ENCODE measurements at regions not wholly inside any gene's neighbourhood (a gene's known extent, or its start where the extent isn't known, plus 50 kb on each side); places are given as distances from the start of the nearest gene placed in this dataset.

DNA sequence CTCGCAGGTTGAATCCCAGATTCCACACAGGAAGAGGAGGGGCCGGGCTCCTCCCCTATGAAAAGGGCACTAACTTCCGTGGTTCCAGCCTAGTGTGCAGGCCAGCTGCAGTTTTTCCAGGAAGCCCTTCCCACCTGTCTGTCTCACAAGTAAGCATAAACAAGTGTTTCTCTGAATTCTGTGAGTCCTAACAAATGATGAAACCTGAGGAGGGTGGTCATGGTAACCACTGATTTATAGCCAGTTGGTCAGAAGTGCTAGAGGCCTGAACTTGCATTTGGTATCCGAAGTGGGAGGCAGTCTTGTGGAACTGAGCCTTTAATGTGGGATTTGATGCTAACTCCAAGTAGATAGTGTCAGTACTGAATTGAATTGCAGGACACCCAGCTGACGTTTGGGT is 54.7 kb upstream of the STEAP4 start (continued):
- TF ChIP-seq, protein P1, sequence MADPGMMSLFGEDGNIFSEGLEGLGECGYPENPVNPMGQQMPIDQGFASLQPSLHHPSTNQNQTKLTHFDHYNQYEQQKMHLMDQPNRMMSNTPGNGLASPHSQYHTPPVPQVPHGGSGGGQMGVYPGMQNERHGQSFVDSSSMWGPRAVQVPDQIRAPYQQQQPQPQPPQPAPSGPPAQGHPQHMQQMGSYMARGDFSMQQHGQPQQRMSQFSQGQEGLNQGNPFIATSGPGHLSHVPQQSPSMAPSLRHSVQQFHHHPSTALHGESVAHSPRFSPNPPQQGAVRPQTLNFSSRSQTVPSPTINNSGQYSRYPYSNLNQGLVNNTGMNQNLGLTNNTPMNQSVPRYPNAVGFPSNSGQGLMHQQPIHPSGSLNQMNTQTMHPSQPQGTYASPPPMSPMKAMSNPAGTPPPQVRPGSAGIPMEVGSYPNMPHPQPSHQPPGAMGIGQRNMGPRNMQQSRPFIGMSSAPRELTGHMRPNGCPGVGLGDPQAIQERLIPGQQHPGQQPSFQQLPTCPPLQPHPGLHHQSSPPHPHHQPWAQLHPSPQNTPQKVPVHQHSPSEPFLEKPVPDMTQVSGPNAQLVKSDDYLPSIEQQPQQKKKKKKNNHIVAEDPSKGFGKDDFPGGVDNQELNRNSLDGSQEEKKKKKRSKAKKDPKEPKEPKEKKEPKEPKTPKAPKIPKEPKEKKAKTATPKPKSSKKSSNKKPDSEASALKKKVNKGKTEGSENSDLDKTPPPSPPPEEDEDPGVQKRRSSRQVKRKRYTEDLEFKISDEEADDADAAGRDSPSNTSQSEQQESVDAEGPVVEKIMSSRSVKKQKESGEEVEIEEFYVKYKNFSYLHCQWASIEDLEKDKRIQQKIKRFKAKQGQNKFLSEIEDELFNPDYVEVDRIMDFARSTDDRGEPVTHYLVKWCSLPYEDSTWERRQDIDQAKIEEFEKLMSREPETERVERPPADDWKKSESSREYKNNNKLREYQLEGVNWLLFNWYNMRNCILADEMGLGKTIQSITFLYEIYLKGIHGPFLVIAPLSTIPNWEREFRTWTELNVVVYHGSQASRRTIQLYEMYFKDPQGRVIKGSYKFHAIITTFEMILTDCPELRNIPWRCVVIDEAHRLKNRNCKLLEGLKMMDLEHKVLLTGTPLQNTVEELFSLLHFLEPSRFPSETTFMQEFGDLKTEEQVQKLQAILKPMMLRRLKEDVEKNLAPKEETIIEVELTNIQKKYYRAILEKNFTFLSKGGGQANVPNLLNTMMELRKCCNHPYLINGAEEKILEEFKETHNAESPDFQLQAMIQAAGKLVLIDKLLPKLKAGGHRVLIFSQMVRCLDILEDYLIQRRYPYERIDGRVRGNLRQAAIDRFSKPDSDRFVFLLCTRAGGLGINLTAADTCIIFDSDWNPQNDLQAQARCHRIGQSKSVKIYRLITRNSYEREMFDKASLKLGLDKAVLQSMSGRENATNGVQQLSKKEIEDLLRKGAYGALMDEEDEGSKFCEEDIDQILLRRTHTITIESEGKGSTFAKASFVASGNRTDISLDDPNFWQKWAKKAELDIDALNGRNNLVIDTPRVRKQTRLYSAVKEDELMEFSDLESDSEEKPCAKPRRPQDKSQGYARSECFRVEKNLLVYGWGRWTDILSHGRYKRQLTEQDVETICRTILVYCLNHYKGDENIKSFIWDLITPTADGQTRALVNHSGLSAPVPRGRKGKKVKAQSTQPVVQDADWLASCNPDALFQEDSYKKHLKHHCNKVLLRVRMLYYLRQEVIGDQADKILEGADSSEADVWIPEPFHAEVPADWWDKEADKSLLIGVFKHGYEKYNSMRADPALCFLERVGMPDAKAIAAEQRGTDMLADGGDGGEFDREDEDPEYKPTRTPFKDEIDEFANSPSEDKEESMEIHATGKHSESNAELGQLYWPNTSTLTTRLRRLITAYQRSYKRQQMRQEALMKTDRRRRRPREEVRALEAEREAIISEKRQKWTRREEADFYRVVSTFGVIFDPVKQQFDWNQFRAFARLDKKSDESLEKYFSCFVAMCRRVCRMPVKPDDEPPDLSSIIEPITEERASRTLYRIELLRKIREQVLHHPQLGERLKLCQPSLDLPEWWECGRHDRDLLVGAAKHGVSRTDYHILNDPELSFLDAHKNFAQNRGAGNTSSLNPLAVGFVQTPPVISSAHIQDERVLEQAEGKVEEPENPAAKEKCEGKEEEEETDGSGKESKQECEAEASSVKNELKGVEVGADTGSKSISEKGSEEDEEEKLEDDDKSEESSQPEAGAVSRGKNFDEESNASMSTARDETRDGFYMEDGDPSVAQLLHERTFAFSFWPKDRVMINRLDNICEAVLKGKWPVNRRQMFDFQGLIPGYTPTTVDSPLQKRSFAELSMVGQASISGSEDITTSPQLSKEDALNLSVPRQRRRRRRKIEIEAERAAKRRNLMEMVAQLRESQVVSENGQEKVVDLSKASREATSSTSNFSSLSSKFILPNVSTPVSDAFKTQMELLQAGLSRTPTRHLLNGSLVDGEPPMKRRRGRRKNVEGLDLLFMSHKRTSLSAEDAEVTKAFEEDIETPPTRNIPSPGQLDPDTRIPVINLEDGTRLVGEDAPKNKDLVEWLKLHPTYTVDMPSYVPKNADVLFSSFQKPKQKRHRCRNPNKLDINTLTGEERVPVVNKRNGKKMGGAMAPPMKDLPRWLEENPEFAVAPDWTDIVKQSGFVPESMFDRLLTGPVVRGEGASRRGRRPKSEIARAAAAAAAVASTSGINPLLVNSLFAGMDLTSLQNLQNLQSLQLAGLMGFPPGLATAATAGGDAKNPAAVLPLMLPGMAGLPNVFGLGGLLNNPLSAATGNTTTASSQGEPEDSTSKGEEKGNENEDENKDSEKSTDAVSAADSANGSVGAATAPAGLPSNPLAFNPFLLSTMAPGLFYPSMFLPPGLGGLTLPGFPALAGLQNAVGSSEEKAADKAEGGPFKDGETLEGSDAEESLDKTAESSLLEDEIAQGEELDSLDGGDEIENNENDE (IDR thresholded peaks at IDR 0.05; ENCODE audit: insufficient replicate concordance, low read length), result no peak
- TF ChIP-seq KDM5A (IDR thresholded peaks at IDR 0.05; ENCODE audit: low read length), result no peak
- TF ChIP-seq RBBP5 (IDR thresholded peaks at IDR 0.05; ENCODE audit: borderline replicate concordance, low read depth, low read length), result no peak
- TF ChIP-seq CBX5 (IDR thresholded peaks at IDR 0.05; ENCODE audit: low read depth, low read length), result no peak
- TF ChIP-seq RAD21 (IDR thresholded peaks at IDR 0.05 in 1 of 2, conservative IDR thresholded peaks at IDR 0.05 in 1 of 2; ENCODE audit: low read depth in 2 of 2, low read length in 2 of 2), result no peak
- no peak for TF ChIP-seq POLR2A (IDR thresholded peaks at IDR 0.05; ENCODE audit: control extremely low read depth in 1 of 2, low read depth in 2 of 2, low read length in 2 of 2)
- TF ChIP-seq, protein P2, sequence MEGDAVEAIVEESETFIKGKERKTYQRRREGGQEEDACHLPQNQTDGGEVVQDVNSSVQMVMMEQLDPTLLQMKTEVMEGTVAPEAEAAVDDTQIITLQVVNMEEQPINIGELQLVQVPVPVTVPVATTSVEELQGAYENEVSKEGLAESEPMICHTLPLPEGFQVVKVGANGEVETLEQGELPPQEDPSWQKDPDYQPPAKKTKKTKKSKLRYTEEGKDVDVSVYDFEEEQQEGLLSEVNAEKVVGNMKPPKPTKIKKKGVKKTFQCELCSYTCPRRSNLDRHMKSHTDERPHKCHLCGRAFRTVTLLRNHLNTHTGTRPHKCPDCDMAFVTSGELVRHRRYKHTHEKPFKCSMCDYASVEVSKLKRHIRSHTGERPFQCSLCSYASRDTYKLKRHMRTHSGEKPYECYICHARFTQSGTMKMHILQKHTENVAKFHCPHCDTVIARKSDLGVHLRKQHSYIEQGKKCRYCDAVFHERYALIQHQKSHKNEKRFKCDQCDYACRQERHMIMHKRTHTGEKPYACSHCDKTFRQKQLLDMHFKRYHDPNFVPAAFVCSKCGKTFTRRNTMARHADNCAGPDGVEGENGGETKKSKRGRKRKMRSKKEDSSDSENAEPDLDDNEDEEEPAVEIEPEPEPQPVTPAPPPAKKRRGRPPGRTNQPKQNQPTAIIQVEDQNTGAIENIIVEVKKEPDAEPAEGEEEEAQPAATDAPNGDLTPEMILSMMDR (IDR thresholded peaks at IDR 0.05; ENCODE audit: control extremely low read depth in 1 of 3, insufficient read depth in 1 of 3, low read depth in 1 of 3, low read length in 3 of 3), result no peak
- no peak for TF ChIP-seq POU5F1 (IDR thresholded peaks at IDR 0.05; ENCODE audit: low read depth, low read length)
- TF ChIP-seq TCF12 (IDR thresholded peaks at IDR 0.05; ENCODE audit: low read depth, low read length), result no peak
- no peak for TF ChIP-seq POLR2AphosphoS5 (IDR thresholded peaks at IDR 0.05; ENCODE audit: low read depth, low read length)
